Activated gamma-delta T cell treated with Interleukin-2 at 50 U/mL for 16 hours (primary cell): ENCODE measurements at regions not wholly inside any gene's neighbourhood (a gene's known extent, or its start where the extent isn't known, plus 50 kb on each side); places are given as distances from the start of the nearest gene placed in this dataset.

Experiments
- DNase-seq: peaks from one replicate; pipeline ENCODE4 v3.0.0-alpha.2; 2020

DNA sequence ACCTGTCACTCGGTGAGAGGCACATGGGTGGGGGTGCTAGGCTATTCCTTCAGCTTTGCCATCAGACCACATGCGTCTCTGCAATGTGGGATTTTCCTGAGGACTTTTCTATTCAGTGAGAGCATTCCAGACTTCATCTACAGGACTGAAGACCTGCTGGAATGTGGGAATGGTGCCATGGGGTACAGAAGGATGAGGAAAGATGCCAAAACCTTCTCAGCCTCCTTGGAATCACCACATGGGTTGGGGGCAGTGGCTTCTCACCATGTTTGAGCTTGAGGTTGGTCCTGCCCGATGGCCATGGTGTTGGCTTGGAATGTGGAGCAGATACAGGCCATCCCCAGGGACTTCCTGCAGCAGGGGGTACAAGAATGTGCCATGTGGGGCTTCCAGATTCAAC lies 80.9 kb upstream of the KLF13 start:
- DNase-seq, result no peak

DNA sequence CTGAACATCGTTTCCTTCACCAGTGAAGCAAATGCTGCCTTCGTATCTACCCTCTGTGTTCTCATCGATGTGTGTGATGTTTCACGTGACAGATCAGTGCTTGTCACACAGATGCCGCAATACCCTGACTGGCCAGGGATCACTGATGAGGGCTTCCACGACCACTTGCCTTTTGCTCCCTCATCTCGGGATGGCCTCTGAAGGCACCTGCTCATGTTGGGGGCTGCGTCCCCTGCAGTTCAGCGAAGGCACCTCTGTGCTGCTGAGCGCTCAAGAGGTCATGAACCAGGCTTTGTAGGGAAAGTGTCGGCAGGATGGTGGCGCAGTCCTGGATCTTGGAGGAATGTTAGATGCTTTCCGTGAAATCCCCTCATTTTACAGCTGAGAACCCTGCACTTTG lies 79.2 kb upstream of the KLF13 start:
- DNase-seq, result no peak

DNA sequence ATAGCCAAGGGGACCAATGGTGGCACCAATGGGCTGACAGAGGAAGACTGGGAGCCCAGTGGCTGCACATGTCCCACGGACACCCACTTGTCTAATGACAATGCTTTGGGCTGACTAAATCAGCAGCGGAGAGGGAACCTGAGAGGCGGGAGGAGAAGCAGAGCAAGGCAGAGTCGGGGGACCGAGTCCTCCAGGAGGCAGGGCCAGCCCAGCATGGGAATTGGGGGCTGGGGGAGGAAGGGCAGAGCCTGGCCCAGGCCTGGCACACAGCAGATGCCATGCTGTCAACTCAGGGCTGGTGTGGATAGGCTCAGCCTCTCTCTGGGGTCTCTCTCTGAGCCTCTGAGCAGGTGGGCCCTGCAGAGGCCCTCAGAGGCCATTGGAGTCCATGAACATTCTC lies 78.4 kb upstream of the KLF13 start:
- no peak for DNase-seq

DNA sequence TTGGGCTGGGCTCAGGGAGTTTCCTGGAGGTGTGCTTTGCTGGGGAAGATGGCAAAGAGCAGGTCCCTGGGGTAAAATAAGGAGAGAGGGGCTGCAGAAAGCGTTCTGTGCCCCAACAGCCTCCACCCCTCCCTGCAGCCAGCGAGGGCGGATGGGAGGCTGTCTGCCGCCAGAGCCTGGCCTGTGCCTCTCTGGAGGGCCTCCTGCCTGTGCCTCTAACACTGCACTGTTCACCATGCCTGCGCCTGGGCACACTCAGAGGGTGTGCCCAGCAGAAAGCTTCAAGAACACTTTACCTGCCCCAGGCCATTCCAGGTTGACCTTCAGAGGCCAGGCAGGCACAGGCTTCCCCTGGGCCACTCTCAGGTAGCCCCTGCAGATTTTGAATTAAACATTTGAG lies 77.7 kb upstream of the KLF13 start:
- DNase-seq, result no peak

DNA sequence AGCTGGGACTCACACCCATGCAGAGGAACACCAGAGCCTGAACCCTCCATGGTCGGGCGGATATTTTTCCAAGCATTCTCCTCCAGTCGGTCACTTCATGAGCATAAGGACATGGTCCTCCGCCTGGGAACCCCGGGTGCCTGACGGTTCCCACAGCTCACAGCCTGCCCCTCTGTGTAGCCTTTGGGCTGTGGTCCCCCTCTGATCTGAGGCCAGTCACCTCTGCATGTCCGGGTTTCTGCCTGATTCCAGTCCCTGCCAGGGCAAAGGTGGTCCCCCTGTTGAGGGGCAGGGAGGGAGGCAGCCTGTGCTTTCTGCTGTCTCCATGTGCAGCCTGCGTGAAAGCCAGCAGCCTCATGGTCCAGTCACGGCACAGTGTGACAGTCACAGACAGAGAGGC lies 76.6 kb upstream of the KLF13 start:
- no peak for DNase-seq

DNA sequence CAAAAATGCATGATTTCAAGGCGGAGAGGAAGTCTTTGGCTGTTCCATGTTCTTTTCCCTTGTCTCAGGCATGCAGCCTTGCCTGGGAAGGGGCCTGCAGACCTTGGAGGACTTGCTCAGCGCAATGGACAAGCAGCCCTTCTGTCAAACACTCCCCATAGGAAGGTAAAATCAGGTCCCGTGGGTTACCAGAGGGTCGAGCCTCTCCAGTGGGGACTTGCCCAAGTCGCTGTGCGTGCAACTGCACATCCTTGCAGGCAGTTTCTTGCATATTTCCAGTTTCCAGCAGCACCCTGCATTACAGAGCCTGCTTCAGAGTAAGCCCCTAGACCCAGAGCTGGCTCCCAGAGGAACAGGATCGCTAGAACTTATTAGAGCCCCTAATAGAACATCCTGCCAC lies 75.5 kb upstream of the KLF13 start:
- no peak for DNase-seq

DNA sequence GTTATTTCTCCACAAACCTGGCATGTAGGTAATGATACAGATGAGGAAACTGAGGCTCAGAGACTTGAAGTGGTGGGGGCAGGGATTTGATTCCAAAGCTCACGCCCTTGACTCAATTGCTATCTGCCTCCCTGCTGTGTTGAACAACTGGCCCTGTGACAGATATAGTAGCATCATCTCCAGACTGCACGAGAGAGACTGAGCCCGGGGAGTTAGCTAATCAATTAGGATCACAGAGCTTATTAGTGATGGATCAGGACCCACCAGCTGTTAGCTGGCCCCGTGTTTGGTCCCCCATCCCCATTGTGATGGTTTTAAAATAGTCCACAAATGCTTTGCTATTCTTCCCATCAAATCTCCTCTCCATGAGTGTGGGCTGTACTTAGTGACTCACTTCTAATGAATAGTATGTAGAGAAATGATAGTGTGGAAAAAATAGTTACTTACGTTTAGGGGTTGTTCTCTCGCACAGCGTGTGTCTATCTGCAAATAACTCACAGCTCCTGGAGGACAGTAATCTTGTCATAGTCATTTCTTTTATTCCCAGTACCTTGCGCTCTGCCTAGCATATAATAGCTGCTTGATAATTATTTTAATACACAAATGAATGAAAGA lies 74.4 kb upstream of the KLF13 start:
- DNase-seq, result no peak

DNA sequence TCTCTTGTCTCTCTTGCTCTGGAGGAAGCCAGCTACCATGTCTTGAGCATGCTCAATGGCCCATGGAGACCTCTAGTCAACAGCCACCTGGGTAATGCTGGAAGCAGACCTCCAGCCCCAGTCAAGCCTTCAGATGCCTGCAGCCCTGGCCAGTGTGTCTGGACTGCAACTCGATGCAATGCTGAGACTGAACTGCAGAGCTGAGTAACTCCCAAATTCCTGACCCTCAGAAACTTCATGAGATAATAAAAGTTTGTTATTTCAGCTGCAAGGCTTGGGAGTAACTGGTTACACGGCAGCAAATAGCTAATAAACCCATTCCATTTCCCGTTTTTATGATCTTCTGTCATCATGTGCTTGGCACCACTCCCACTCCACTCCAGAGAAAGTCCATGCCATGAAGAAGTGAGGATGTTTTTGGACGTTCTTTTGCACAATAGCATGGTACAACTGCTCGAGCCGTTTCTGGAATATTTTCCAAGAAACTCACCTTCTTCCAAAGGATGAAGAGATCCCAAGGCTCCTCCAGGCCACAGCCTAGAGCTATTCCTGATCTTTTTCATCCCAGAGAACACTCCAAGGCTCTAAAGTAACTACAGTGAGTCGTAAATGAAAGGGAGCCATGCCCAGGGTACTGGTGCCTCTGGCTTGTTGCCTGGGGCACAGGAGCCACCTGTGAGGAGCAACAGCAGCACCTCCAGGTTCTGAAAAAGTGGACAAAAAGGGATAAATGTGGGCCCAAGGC lies 72.0 kb upstream of the KLF13 start:
- DNase-seq, result no peak

DNA sequence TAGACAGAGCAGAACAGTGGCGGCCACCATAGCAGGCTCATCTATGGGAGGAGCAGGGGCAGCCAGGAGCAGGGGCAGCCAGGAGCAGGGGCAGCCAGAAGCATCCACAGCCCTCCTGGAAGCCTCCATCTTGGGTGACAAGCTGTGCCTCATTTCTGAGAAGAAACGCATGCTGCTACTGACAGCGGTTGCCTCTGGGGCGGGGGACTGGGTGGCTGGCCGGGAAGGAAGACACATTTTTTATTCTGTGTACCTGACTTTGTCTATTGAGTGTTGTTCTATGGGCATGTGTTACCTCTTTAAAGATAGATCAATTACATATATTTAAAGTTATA lies 71.5 kb upstream of the KLF13 start:
- DNase-seq, result no peak

DNA sequence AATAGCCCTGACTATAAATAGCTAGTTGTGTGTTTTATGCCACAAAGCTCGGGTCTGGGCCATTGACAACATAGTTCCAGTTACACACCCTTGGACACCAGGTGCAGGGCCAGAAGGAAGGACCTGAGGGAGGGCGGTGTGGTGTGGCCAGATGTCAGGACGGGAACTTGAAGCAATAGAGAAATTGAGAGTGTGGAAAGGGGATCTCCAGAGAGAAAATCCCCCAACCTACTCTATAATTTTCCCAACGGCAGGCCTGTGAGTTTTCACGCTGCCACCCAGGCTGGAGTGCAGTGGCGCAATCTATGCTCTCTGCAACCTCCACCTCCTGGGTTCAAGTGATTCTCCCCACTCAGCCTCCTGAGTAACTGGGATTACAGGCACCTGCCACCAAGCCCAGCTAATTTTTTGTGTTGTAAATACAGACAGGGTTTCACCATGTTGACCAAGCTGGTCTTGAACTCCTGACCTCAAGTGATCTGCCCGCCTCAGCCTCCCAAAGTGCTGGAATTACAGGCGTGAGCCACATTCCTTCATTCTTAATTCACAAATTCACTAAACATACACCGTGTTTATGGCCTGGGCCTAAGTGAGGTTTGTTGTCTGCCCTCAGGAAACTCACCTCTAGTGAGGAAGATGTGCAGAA lies 70.8 kb upstream of the KLF13 start:
- DNase-seq, result no peak

DNA sequence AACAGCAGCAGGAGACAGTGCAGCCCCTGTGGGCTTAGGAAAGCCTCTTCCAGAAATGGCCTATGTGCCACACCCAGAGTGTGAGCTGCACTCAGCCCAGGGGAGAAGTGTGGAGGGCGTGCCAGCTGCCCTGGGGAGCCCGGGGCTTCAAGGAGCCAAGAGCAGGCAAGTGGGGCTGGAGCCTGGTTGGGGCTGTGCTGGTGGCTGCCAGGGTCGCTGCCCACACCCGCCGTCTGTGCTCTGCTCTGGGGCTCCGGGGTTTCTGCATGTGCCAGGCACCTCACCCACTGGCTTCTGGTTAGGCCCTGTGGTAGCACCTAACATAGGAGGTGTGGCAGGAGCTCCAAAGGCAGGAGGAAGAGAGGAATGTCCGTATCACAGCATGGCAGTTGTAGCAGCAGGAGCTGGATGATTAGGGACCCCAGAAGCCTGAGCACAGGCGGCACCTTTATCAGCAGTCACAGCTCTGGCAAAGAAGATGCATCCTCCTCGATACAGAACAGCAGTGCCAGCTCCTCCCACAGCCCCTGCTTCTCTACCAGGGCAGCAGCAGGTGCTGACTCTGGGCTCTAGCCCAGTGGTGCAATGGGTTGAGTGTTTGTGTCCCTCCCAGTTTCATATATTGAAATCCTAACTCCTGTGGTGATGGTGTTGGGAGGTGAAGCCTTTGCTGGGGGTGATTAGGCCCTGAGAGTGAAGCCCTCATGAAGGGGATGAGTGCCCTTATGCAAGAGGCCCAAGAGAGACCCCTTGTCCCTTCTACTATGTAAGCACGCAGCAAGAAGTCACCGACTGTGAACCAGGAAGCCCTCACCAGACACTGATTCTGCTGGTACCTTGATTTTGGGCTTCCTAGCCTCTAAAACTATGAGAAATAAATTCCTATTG lies 70.0 kb upstream of the KLF13 start:
- DNase-seq, result no peak

DNA sequence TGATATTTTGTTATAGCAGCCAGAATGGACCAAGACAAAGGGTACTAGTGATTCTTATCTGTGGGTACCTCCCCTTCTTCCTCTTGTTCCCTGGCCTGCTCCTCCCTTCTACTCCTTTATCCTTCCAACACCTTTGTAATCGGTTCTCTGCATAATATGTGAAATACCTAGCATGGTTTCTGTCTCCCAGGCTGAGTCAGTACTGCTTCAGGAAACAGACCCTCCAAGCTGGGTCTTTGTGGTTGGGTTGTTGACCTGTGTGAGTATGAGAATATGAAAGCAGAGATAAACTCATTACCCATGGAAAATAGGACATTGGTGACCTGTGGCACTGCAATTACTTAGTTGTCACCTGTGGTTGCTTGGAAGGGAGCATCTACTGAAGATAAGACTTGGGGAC lies 69.3 kb upstream of the KLF13 start:
- no peak for DNase-seq

DNA sequence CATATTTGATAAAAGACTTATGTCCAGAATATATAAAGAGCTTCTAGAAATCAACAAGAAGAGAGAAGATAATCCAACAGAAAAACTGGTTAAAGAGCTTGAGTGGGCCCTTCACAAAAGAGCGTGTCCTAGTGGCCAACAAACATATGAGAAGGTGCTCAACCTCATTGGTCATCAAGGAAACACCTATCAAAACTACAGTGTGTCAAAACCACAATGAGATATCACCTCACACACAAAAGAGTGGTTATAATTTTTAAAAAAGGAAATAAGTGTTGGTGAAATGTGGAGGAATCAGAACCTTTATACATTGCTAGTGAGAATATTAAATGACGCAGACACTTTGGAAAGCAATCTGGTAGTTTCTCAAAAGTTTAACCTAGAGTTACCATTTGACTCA lies 68.4 kb upstream of the KLF13 start:
- no peak for DNase-seq

DNA sequence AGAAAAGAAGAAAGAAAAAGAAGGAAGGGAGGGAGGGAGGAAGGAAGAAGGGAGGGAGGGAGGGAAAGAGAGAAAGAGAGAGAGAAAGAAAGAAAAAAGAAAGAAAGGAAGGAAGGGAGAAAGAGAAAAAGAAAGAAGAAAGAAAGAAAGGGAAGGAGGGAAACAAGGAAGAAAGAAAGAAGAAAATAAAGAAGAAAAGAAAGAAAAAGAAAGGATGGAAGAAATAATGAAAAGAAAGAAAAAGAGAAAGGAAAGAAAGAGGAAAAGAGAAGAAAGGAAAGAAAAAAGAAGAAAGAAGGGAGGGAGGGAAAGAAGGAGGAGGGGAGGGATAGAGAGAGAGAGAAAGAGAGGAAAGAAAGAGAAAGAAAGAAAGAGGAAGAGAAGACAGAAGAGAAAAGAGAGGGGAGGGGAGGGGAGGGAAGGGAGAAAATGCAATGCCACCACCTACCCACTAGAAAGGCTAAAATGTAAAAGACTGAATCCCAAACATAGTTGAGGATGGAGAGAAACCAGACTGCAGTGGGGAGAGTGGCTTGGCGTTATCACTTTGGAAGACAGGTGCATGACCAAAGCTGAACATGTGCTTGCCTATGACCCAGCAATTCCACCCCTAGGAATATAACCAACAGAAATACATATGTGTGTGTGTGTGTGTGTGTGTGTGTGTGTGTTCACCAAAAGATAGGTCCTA lies 66.9 kb upstream of the KLF13 start:
- no peak for DNase-seq

DNA sequence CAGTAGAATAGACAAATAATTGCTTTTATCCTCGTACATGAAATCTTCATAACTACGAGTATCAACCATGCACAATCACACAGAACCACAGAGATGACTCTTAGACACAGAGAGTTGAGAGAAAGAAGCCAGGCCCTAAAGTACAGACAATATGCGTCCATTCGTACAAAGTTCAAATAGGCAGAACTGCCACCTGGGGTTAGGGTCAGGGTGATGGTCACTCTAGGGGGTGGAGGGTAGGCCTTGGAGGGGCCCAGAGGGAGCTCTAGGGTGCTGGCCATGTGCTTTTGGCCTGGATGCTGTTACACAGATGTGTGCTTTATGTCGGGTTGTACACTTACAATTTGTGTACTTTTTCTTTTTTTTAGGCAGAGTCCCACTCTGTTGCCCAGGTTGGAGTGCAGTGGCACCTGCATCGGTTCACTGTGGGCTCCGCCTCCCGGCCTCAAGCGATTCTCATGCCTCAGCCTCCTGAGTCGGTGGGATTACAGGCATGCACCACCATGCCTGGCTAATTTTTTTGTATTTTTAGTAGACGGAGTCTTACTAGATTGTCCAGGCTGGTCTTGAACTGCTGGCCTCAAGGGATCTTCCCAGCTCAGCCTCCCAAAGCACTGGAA lies 65.9 kb upstream of the KLF13 start:
- DNase-seq, result no peak

DNA sequence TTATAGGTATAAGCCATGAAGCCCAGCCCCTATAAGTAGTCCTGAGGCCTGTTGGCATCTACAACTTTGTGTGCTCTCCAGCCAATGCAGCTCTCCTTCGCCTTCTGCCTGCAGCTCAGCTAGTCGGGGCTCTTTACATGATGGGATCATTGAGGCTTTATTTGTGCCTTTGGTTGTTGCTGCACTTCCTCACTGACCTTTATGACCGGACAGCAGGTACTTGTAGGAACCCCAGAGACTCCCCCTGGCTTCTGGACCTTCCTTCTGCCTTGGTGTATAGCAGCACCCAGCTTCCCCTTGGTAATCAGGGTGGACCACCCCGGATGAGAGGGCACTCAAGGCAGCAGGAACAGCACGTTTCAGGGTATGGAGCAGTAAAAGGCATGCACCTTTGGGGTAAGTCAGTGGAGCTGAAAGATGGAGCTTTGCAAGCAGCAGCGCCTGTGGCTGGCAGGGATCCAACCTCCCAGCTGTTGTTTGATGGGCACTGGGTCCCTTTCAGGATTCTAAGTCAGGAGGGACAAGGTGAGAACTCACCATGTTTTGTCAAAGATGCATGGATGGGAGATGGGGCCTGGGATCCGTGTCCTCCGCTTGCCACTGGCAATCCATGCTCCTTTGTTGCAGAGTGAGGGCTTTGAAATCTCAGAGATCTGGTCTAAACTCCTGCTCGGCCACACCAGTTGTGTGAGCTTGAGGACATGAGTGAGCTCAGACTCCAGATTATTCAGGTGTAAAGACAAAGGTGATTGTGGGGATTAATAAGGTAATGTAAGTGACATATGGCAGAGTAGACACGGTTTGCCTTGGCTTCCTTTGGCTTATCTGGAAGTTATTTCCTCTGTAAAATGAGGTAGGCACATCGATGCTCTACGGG lies 65.1 kb upstream of the KLF13 start:
- DNase-seq, result no peak

DNA sequence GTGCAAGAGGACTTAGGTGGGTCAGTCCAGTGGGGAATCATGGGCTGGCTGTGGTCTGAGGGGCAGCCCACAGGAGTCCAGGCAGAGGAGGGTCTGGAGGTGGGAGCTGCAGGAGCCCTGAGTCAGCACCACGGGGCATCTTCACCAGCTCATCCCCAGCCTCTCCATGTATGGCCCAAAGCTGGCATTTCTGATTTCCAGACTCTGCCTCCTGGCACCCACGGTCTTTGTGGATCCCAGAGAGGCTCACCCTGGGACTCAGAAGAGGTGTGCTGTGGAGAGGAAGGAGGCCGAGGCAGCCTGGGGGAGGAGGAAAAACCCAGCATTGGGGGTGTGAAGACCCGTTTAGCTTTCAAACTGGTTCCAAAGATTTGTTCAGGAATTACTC lies 64.5 kb upstream of the KLF13 start:
- no peak for DNase-seq

DNA sequence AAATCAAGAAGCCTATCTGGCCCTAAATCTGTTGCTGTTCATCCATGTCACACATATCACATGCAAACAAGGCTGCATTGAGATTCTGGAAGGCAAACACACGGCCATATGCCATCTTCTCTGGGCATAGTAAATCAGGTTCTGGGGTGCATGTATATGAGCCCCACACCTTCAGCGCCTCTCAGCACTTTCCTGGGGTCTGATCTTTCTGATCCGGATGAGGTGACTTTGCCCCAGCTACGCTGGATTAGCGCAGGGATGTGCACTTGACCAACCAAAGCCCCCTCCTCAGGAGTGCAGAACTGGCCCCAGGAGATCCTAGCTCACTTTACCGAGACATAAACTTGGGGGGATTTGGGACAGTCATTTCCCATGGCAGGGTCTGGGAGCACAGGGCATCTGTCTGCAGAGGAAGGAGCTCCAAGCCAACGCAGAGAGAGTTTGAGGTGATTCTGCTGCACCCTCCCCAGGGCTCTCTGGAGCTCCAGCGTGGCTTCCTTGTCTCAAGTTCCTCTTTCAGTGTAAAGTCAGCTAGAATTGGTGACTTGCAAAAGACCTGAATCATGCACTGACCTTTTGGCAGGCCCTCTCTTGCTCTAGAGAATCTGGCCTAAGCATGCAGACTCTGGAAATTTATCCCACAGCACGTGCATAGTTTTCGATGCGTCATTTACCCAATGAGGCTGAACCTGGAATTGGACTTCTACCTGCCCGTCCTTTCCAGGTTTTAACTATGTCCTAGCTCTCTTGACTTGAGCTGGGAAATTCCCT lies 63.5 kb upstream of the KLF13 start:
- no peak for DNase-seq

DNA sequence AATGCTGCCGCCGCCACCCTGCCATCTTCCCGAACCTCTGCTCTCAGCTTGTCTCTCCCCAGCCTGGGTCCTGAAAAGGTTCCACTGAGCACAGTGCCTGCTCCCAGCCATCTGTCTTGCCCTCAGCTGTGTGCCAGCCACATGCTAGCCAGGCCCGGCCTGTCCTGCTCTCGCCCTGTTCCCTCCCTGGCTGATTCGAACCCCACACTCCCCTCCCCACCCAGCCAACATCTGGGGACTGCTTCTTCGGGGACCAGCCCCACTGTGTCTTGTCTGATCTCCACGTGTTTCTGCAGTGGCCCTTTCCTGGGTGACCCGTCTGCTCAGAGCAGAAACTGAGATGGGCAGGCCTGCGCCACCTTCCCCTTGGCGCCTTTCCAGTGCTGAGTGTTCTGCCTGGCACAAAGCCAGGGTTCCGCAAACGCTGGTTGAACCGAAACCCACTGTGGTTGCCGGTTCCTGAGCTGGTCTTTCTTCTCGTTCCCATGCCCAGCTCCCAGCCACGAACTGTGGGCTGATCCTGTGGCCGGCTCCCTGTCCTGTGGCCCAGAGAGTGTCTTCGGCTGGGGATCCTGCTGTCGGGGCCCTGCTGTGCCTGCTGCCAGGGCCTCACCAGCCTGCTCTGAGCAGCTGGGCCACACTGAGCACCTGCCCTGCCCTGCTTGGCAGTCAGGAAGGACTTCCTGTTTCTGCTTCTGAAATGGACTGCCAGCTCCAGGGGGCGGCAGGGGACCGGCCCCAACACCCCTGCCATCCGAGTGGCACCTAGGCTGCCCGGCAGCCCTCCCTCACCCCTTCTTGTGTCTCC lies 62.7 kb upstream of the KLF13 start:
- peak; percentile 71 for DNase-seq

DNA sequence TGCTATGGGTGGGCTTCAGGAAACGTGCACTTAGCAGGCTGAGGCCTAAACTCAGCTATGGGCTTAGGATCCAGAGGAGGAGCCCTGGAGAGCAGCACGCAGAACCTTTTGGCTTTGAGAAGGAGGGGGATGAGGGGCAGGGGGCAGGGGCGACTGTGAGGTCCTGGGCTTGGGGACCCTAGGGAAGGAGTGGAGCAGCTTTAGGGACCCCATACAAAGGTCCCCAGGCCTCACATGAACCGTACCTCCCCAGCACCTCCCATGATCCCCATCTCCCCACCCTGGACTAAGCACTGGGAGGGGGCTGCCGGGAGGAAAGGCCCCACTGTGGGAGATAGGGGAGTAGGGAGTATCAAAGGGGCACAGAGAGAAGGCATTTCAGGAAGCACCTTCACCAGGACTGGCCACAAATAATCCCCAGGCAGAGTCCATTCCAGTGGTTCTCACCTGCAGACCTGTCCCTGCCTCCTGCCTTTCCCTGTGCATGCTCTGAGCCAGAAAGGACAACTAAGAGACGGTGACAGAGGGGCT lies 62.0 kb upstream of the KLF13 start:
- DNase-seq, result no peak
